CD4-positive, alpha-beta T cell (primary cell): ENCODE measurements at regions not wholly inside any gene's neighbourhood (a gene's known extent, or its start where the extent isn't known, plus 50 kb on each side); places are given as distances from the start of the nearest gene placed in this dataset.

Source experiments
- ATAC-seq: fragments of 200-7000 bp; cut with Tn5 transposase; one replicate; pipeline ENCODE4 v1.10.0; 2022; ENCODE audit warnings: mild to moderate bottlenecking; ENCODE audit not compliant: poor library complexity
- CTCF ChIA-PET: fragments of 350-600 bp; sonication (Branson Sonifier 250); formaldehyde crosslinking; loops from one replicate; lab custom pipeline; 2021; ENCODE audit warnings: antibody characterized with exemption, inconsistent platforms; lab: Charles Lee
- POLR2A ChIA-PET: fragments of 350-600 bp; sonication (Branson Sonifier 250); formaldehyde crosslinking; loops from one replicate; lab custom pipeline; 2021; ENCODE audit warnings: antibody characterized with exemption, inconsistent platforms; lab: Charles Lee
- DNase-seq, 14 experiments: peaks; one replicate each; pipeline ENCODE4 v3.0.0-alpha.2; 2013 to 2020; ENCODE audit warnings: mixed read lengths in 2 of 14
- H3K27ac ChIP-seq, 2 donors: one replicate each; pipeline versions ENCODE4 v1.5.1 to v1.7.0; 2013; ENCODE audit warnings: low read length in 2 of 2, low read depth in 1 of 2, mild to moderate bottlenecking in 1 of 2
- H3K27me3 ChIP-seq, 2 experiments: 1 replicate in 1 of 2; 2 replicates in 1 of 2; pipeline versions ENCODE4 v1.6.1 to v1.7.0; 2013; ENCODE audit warnings: low read length in 2 of 2, control low read depth in 1 of 2, mild to moderate bottlenecking in 1 of 2, moderate library complexity in 1 of 2; ENCODE audit not compliant: insufficient read depth in 2 of 2, control insufficient read depth in 1 of 2
- H3K36me3 ChIP-seq: one replicate; pipeline ENCODE4 v1.6.1; 2013; ENCODE audit warnings: low read length, control low read depth; ENCODE audit not compliant: insufficient read depth
- H3K4me1 ChIP-seq: one replicate; pipeline ENCODE4 v1.6.1; 2013; ENCODE audit warnings: low read length, control low read depth; ENCODE audit not compliant: insufficient read depth
- H3K4me3 ChIP-seq: one replicate; pipeline ENCODE4 v1.5.1; 2013; ENCODE audit warnings: mild to moderate bottlenecking, low read length, moderate library complexity
- H3K9me3 ChIP-seq, 2 experiments: 1 replicate in 1 of 2; 2 replicates in 1 of 2; pipeline versions ENCODE4 v1.6.1 to v1.7.0; 2013; ENCODE audit warnings: low read length in 2 of 2, mild to moderate bottlenecking in 2 of 2, control low read depth in 1 of 2, moderate library complexity in 1 of 2; ENCODE audit not compliant: control insufficient read depth in 1 of 2, insufficient read depth in 1 of 2
- H3K27ac Mint-ChIP-seq: one replicate; pipeline ENCODE4 v1.8.0; 2020; ENCODE audit warnings: mixed read lengths
- H3K27me3 Mint-ChIP-seq: one replicate; pipeline ENCODE4 v1.8.0; 2021; ENCODE audit warnings: mixed read lengths
- H3K36me3 Mint-ChIP-seq: one replicate; pipeline ENCODE4 v1.8.0; 2021; ENCODE audit warnings: low read depth, mixed read lengths
- H3K4me1 Mint-ChIP-seq: one replicate; pipeline ENCODE4 v1.8.0; 2021; ENCODE audit warnings: low read depth, mixed read lengths
- H3K4me3 Mint-ChIP-seq: one replicate; pipeline ENCODE4 v1.8.0; 2020; ENCODE audit warnings: mild to moderate bottlenecking, mixed read lengths
- H3K9me3 Mint-ChIP-seq: one replicate; pipeline ENCODE4 v1.8.0; 2020; ENCODE audit warnings: mixed read lengths
- intact Hi-C, 2 experiments: fragments of 100-400 bp; cut with DNase I in 1 of 2; cut with micrococcal nuclease in 1 of 2; formaldehyde crosslinking; loops; one replicate each; pipeline versions ENCODE4 v1.15.1 to v1.9.0; 2023 to 2025; cut with DNase I, micrococcal nuclease
- TF ChIP-seq, protein P1 (sequence below): fragments of 200-600 bp; IDR thresholded peaks from one replicate; pipeline ENCODE4 v1.8.0; 2022; ENCODE audit warnings: antibody characterized with exemption, mild to moderate bottlenecking

DNA sequence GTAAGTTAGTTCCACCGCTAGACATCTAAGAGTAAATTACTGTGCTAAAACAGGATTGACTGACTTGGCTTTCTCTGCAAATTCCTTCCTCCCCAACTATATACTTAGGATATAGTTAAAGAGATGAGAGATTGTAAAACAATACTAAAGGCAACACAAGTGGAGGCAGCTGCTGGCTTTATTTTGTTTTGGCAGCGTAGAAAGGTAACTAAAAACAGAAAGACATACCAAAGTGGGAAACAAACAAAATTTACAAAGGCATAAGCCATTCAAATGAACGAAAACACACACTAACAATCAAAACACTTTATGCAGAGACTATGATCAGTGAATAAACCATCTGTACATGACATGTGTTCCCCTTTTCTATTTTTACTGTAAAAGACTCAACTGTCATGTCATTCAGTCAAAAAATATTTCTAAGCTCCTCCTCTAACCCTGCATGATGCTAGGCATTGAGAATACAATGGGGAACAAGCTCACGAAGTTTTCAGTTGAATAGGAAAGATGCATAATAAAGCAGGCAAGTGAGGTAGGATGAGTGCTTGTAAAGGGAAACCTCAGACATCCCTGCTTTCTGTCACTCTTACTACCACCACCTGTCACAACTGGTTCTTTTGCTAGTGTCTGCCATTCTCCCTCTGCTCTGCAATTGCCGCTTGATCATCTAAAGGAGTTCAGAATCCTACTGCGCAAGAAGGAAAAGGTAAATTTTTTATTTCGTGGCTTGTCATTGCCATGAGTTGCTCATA, 64.2 kb upstream of the COL1A2 start:
- no peak overlapping the region for H3K4me3 Mint-ChIP-seq
- H3K36me3 Mint-ChIP-seq = no peaks in the 10 kb centered on the region
- no peaks in the 10 kb centered on the region for H3K4me1 ChIP-seq
- ChIA-PET CTCF (no interaction called here), POLR2A (no interaction called here)
- intact Hi-C loops = no loop called here
- H3K27ac ChIP-seq = no peak overlapping the region
- no peaks in the 10 kb centered on the region for H3K9me3 Mint-ChIP-seq
- H3K27me3 Mint-ChIP-seq = no peaks in the 10 kb centered on the region
- TF ChIP-seq, protein P1, sequence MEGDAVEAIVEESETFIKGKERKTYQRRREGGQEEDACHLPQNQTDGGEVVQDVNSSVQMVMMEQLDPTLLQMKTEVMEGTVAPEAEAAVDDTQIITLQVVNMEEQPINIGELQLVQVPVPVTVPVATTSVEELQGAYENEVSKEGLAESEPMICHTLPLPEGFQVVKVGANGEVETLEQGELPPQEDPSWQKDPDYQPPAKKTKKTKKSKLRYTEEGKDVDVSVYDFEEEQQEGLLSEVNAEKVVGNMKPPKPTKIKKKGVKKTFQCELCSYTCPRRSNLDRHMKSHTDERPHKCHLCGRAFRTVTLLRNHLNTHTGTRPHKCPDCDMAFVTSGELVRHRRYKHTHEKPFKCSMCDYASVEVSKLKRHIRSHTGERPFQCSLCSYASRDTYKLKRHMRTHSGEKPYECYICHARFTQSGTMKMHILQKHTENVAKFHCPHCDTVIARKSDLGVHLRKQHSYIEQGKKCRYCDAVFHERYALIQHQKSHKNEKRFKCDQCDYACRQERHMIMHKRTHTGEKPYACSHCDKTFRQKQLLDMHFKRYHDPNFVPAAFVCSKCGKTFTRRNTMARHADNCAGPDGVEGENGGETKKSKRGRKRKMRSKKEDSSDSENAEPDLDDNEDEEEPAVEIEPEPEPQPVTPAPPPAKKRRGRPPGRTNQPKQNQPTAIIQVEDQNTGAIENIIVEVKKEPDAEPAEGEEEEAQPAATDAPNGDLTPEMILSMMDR = no peak
- no peaks in the 10 kb centered on the region for H3K36me3 ChIP-seq
- H3K4me1 Mint-ChIP-seq = no peaks in the 10 kb centered on the region
- no peak for ATAC-seq
- H3K27ac Mint-ChIP-seq = no peak overlapping the region
- no peaks in the 10 kb centered on the region for H3K27me3 ChIP-seq
- H3K9me3 ChIP-seq = no peaks in the 10 kb centered on the region
- no peak for DNase-seq
- no peak overlapping the region for H3K4me3 ChIP-seq

DNA sequence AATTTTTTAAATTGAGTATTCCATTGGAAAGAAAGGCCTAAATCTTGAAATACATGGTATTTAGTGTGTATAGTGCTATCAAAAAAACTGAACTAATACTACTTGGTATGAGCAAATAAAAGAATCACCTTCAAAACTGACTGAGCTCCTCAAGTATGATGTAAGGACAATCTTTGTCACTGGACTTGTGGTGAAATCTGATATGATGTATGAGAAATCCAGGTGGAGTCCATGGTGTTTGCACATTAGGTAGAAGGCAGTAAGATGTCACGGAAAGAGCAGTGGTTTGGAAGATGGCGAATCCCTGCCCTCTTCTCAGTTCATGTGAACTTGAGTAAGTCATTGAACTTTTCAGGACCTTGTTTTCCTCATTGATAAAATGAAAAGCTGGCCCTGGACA, 62.1 kb upstream of the COL1A2 start:
- DNase-seq = no peak
- no peaks in the 10 kb centered on the region for H3K9me3 ChIP-seq
- no peak for ATAC-seq
- H3K4me3 Mint-ChIP-seq = no peak overlapping the region
- no peaks in the 10 kb centered on the region for H3K4me1 Mint-ChIP-seq
- no peak overlapping the region for H3K27ac Mint-ChIP-seq
- no peaks in the 10 kb centered on the region for H3K27me3 Mint-ChIP-seq
- H3K27ac ChIP-seq = no peak overlapping the region
- no peaks in the 10 kb centered on the region for H3K36me3 ChIP-seq
- TF ChIP-seq, protein P1 = no peak
- POLR2A ChIA-PET = no interaction called here
- H3K27me3 ChIP-seq = no peaks in the 10 kb centered on the region
- H3K4me3 ChIP-seq = no peak overlapping the region
- CTCF ChIA-PET = no interaction called here
- no peaks in the 10 kb centered on the region for H3K4me1 ChIP-seq
- intact Hi-C loops = no loop called here
- no peaks in the 10 kb centered on the region for H3K36me3 Mint-ChIP-seq
- H3K9me3 Mint-ChIP-seq = no peaks in the 10 kb centered on the region

DNA sequence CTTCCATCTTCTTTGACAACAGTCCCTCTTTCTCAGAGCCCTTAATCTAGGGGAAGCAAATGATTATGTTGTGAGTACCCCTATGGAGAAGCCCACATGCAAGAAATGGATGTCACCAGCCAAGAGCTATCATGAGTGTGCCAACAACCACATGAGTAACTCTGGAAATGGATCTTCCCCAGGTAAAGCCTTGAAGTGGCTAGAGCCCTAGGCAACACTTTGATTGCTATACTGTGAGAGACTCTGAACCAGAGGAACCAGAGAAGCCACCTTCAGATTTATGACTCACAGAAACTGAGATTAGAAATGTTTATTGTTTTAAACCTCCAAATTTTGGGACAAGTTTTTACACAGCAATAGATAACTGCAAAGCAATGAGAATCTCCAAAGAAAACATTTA, 60.9 kb upstream of the COL1A2 start:
- Mint-ChIP-seq H3K27ac (no peak overlapping the region), H3K9me3 (no peaks in the 10 kb centered on the region)

More for the DNA sequence above, 60.9 kb upstream of the COL1A2 start:
- ChIA-PET POLR2A (no interaction called here), CTCF (no interaction called here)
- H3K4me3 Mint-ChIP-seq = no peak overlapping the region
- intact Hi-C loops = no loop called here
- no peaks in the 10 kb centered on the region for H3K27me3 Mint-ChIP-seq
- H3K9me3 ChIP-seq = no peaks in the 10 kb centered on the region
- H3K4me3 ChIP-seq = no peak overlapping the region
- H3K27ac ChIP-seq = no peak overlapping the region
- no peaks in the 10 kb centered on the region for H3K36me3 Mint-ChIP-seq
- H3K4me1 ChIP-seq = no peaks in the 10 kb centered on the region
- H3K36me3 ChIP-seq = no peaks in the 10 kb centered on the region
- TF ChIP-seq, protein P1 = no peak
- H3K27me3 ChIP-seq = no peaks in the 10 kb centered on the region
- no peak for ATAC-seq
- DNase-seq = no peak
- H3K4me1 Mint-ChIP-seq = no peaks in the 10 kb centered on the region
